PC-9 (cell line): ENCODE measurements at regions not wholly inside any gene's neighbourhood (a gene's known extent, or its start where the extent isn't known, plus 50 kb on each side); places are given as distances from the start of the nearest gene placed in this dataset.

ENCODE experiments used
- BruUV-seq: library from RNA; stranded (reverse); fragments of 400-500 nt; replicated peaks from 2 replicates; lab custom pipeline; 2021; lab: Mats Ljungman, UMichigan
- CTCF ChIA-PET: fragments of 300-600 bp; sonication (Branson Sonifier 250); formaldehyde crosslinking; loops from one replicate; lab custom pipeline; 2022; ENCODE audit warnings: antibody characterized with exemption; lab: Charles Lee
- POLR2A ChIA-PET: fragments of 300-600 bp; sonication (Branson Sonifier 250); formaldehyde crosslinking; loops from one replicate; lab custom pipeline; 2022; ENCODE audit warnings: antibody characterized with exemption; ENCODE audit not compliant: unreplicated experiment; lab: Charles Lee
- DNase-seq, 2 experiments: peaks; one replicate each; pipeline versions ENCODE4 v3.0.0 to v3.0.0-alpha.2; 2015 to 2022; ENCODE audit warnings: mixed read lengths in 1 of 2
- H2AFZ ChIP-seq: fragments of 200-600 bp; sonication (generic); 2 replicates; pipeline ENCODE4 v1.8.1; 2017; ENCODE audit warnings: antibody characterized with exemption
- H3F3A ChIP-seq: fragments of 200-600 bp; sonication (generic); 2 replicates; pipeline ENCODE4 v1.8.1; 2017; ENCODE audit warnings: antibody characterized with exemption, mild to moderate bottlenecking, low read depth; ENCODE audit not compliant: insufficient read depth
- H3K27ac ChIP-seq: fragments of 200-600 bp; sonication (generic); 2 replicates; pipeline ENCODE4 v1.6.1; 2016; ENCODE audit warnings: mixed run types
- H3K27me3 ChIP-seq: fragments of 200-600 bp; sonication (generic); 2 replicates; pipeline ENCODE4 v1.6.1; 2016; ENCODE audit warnings: low read depth, mixed run types; ENCODE audit not compliant: insufficient read depth
- H3K36me3 ChIP-seq: fragments of 200-600 bp; sonication (generic); 2 replicates; pipeline ENCODE4 v1.6.1; 2016; ENCODE audit warnings: low read depth, mixed run types
- H3K4me1 ChIP-seq: fragments of 200-600 bp; sonication (generic); replicated peaks from 2 replicates; pipeline ENCODE4 v1.6.1; 2016; ENCODE audit warnings: mixed run types; ENCODE audit not compliant: insufficient read depth
- H3K4me2 ChIP-seq: fragments of 200-600 bp; sonication (generic); 2 replicates; pipeline ENCODE4 v1.6.1; 2017; ENCODE audit warnings: mixed run types
- H3K4me3 ChIP-seq: fragments of 200-600 bp; sonication (generic); 2 replicates; pipeline ENCODE4 v1.6.1; 2016; ENCODE audit warnings: mixed run types
- H3K79me2 ChIP-seq: fragments of 200-600 bp; sonication (generic); 2 replicates; pipeline ENCODE4 v1.6.1; 2017; ENCODE audit warnings: low read depth, mixed run types
- H3K9me2 ChIP-seq: fragments of 200-600 bp; sonication (generic); 2 replicates; pipeline ENCODE4 v1.8.1; 2017; ENCODE audit warnings: mild to moderate bottlenecking; ENCODE audit not compliant: insufficient read depth
- H3K9me3 ChIP-seq: fragments of 200-600 bp; sonication (generic); 2 replicates; pipeline ENCODE4 v1.8.1; 2016; ENCODE audit warnings: low read depth; ENCODE audit not compliant: insufficient read depth
- H4K20me1 ChIP-seq: fragments of 200-600 bp; sonication (generic); 2 replicates; pipeline ENCODE4 v1.8.1; 2017; ENCODE audit not compliant: insufficient read depth
- CTCF ChIP-seq: fragments of 200-600 bp; sonication (generic); conservative IDR thresholded peaks from 2 replicates; pipeline ENCODE4 v1.6.1; 2017; ENCODE audit warnings: mixed run types, antibody characterized with exemption, mild to moderate bottlenecking, moderate library complexity
- EZH2 ChIP-seq: fragments of 200-600 bp; sonication (generic); IDR thresholded peaks from 2 replicates; pipeline ENCODE4 v1.8.0; 2017; ENCODE audit warnings: antibody characterized with exemption, low read depth
- intact Hi-C: fragments of 100-400 bp; cut with micrococcal nuclease; formaldehyde crosslinking; loops from one replicate; pipeline ENCODE4 v1.10.0; 2022; ENCODE audit not compliant: unreplicated experiment

- TF ChIP-seq CTCF (no peak), EZH2 (no peak)
- POLR2A ChIA-PET = no interaction called here
- H3K4me1 ChIP-seq = no peaks in the 10 kb centered on the region
- no peaks in the 10 kb centered on the region for H3K27me3 ChIP-seq
- no peaks in the 10 kb centered on the region for H4K20me1 ChIP-seq
- H2AFZ ChIP-seq = no peak overlapping the region
- H3K4me3 ChIP-seq = no peak overlapping the region
- H3K27ac ChIP-seq = no peak overlapping the region
- CTCF ChIA-PET = no interaction called here
- H3K4me2 ChIP-seq = no peak overlapping the region
- H3K79me2 ChIP-seq = no peaks in the 10 kb centered on the region
- H3F3A ChIP-seq = no peaks in the 10 kb centered on the region
- H3K9me2 ChIP-seq = no peaks in the 10 kb centered on the region
- no peak for DNase-seq
- BruUV-seq = no TSS peak
- H3K36me3 ChIP-seq = no peaks in the 10 kb centered on the region
- H3K9me3 ChIP-seq = no peaks in the 10 kb centered on the region
- intact Hi-C loops = no loop called here
Observed at GRCh38 chr7:68925241-68925640, 673.0 kb upstream of the AUTS2 start.

- ChIA-PET POLR2A (no interaction called here), CTCF (no interaction called here)
- Histone ChIP-seq H2AFZ (no peak overlapping the region), H3K9me2 (no peaks in the 10 kb centered on the region; the same call in 1 of the 2 replicates), H3K4me2 (no peak overlapping the region), H3K9me3 (no peaks in the 10 kb centered on the region), H3K4me1 (no peaks in the 10 kb centered on the region), H3K27ac (no peak overlapping the region), H3K79me2 (no peaks in the 10 kb centered on the region), H3K27me3 (no peaks in the 10 kb centered on the region), H4K20me1 (no peaks in the 10 kb centered on the region), H3F3A (no peaks in the 10 kb centered on the region), H3K36me3 (no peaks in the 10 kb centered on the region), H3K4me3 (no peak overlapping the region)
- TF ChIP-seq EZH2 (no peak), CTCF (no peak)
- no TSS peak for BruUV-seq
- intact Hi-C loops = no loop called here
- DNase-seq = no peak
Observed at GRCh38 chr7:68929781-68930261, 668.5 kb upstream of the AUTS2 start.

- no peak overlapping the region for H3K27ac ChIP-seq
- H3K4me3 ChIP-seq = no peak overlapping the region
- H3K4me1 ChIP-seq = no peaks in the 10 kb centered on the region
- H3K4me2 ChIP-seq = no peak overlapping the region
- POLR2A ChIA-PET = interaction anchor here (0.6 kb wide), 1 partner anchor 31 kb away, joined by 3 read pairs; no protein-coding TSS in a partner anchor
- H3K36me3 ChIP-seq = no peaks in the 10 kb centered on the region
- no peaks in the 10 kb centered on the region for H3K79me2 ChIP-seq
- H3F3A ChIP-seq = no peaks in the 10 kb centered on the region
- intact Hi-C loops = no loop called here
- no peak for TF ChIP-seq CTCF
- TF ChIP-seq EZH2 = no peak
- H4K20me1 ChIP-seq = no peaks in the 10 kb centered on the region
- CTCF ChIA-PET = no interaction called here
- no peaks in the 10 kb centered on the region for H3K9me3 ChIP-seq
- no TSS peak for BruUV-seq
- no peaks in the 10 kb centered on the region for H3K27me3 ChIP-seq
- no peak for DNase-seq
- no peak overlapping the region for H2AFZ ChIP-seq
- no peaks in the 10 kb centered on the region for H3K9me2 ChIP-seq
Observed at GRCh38 chr7:68936471-68937035, 661.7 kb upstream of the AUTS2 start.
